AG04450 (cell line): ENCODE measurements at regions not wholly inside any gene's neighbourhood (a gene's known extent, or its start where the extent isn't known, plus 50 kb on each side); places are given as distances from the start of the nearest gene placed in this dataset.

Experiments used
- CTCF ChIA-PET: fragments of 300-600, 350-600 bp; formaldehyde crosslinking; extraction: SDS; loops from one replicate; lab custom pipeline; 2022; ENCODE audit warnings: antibody characterized with exemption, inconsistent platforms; lab: Charles Lee
- POLR2A ChIA-PET: fragments of 350-600 bp; formaldehyde crosslinking; extraction: SDS; loops from one replicate; lab custom pipeline; 2021; ENCODE audit warnings: antibody characterized with exemption, inconsistent platforms; lab: Yijun Ruan, JAX
- DNase-seq: peaks from one replicate; pipeline ENCODE4 v3.0.0-alpha.2; 2011; ENCODE audit warnings: low read depth, low spot score
- H3K27ac ChIP-seq: one replicate; pipeline ENCODE4 v1.5.1; 2012; ENCODE audit warnings: low read depth, low read length, control low read depth
- H3K27me3 ChIP-seq: one replicate; pipeline ENCODE4 v1.6.0; 2012; ENCODE audit warnings: low read length; ENCODE audit not compliant: control insufficient read depth, insufficient read depth
- H3K4me3 ChIP-seq: 2 replicates; pipeline ENCODE4 v1.5.1; 2011; ENCODE audit warnings: mild to moderate bottlenecking, low read depth, low read length, control low read depth
- H3K9me3 ChIP-seq: 2 replicates; pipeline ENCODE4 v1.5.1; 2012; ENCODE audit warnings: low read length; ENCODE audit not compliant: control insufficient read depth, insufficient read depth
- CTCF ChIP-seq: IDR thresholded peaks from 2 replicates; pipeline ENCODE4 v1.5.1; 2011; ENCODE audit warnings: low read depth, low read length, control low read depth, inconsistent platforms

- H3K9me3 ChIP-seq: no peaks in the 10 kb centered on the region
- no peak for TF ChIP-seq CTCF
- DNase-seq: no peak
- ChIA-PET POLR2A (no interaction called here), CTCF (no interaction called here)
- H3K27ac ChIP-seq: no peak overlapping the region
- no peak overlapping the region for H3K4me3 ChIP-seq
- peaks cover 30% of the 10 kb centered on the region for H3K27me3 ChIP-seq
These were observed 157.9 kb upstream of the ALDH1B1 start for GRCh38 chr9:38234479-38235170.

GRCh38 chr9:38233796-38234355 lies 158.6 kb upstream of the ALDH1B1 start:
- TF ChIP-seq CTCF: no peak
- no peak overlapping the region for H3K4me3 ChIP-seq
- CTCF ChIA-PET: no interaction called here
- H3K9me3 ChIP-seq: no peaks in the 10 kb centered on the region
- no peak for DNase-seq
- H3K27ac ChIP-seq: no peak overlapping the region
- POLR2A ChIA-PET: no interaction called here
- H3K27me3 ChIP-seq: peaks cover 33% of the 10 kb centered on the region

GRCh38 chr9:38233343-38233742 lies 159.2 kb upstream of the ALDH1B1 start:
- POLR2A ChIA-PET: no interaction called here
- Histone ChIP-seq H3K9me3 (no peaks in the 10 kb centered on the region), H3K4me3 (no peak overlapping the region), H3K27ac (no peak overlapping the region), H3K27me3 (peaks cover 34% of the 10 kb centered on the region)
- DNase-seq: no peak
- CTCF ChIA-PET: no interaction called here
- TF ChIP-seq CTCF: no peak

- no peak for DNase-seq
- POLR2A ChIA-PET: no interaction called here
- Histone ChIP-seq H3K4me3 (no peak overlapping the region), H3K27ac (no peak overlapping the region), H3K27me3 (peaks cover 34% of the 10 kb centered on the region), H3K9me3 (no peaks in the 10 kb centered on the region)
- TF ChIP-seq CTCF: no peak
- CTCF ChIA-PET: no interaction called here
These were observed 159.6 kb upstream of the ALDH1B1 start for GRCh38 chr9:38232895-38233294.

GRCh38 chr9:38229504-38230155 lies 160.6 kb upstream of the SHB start:
- peaks cover 34% of the 10 kb centered on the region for H3K27me3 ChIP-seq
- no peak for DNase-seq
- H3K4me3 ChIP-seq: no peak overlapping the region
- POLR2A ChIA-PET: no interaction called here
- CTCF ChIA-PET: no interaction called here
- no peaks in the 10 kb centered on the region for H3K9me3 ChIP-seq
- no peak overlapping the region for H3K27ac ChIP-seq
- TF ChIP-seq CTCF: no peak
